DOHH2 (cell line): ENCODE measurements at regions not wholly inside any gene's neighbourhood (a gene's known extent, or its start where the extent isn't known, plus 50 kb on each side); places are given as distances from the start of the nearest gene placed in this dataset.

Experiments used
- H3F3A ChIP-seq: fragments of 200-600 bp; sonication (generic), shearing (Covaris generic); 2 replicates; pipeline ENCODE4 v1.6.0; 2016; ENCODE audit warnings: antibody characterized with exemption, mild to moderate bottlenecking; ENCODE audit not compliant: control insufficient read depth, insufficient read depth
- H3K27ac ChIP-seq: fragments of 200-600 bp; sonication (generic); 2 replicates; pipeline ENCODE4 v1.5.1; 2014; ENCODE audit warnings: low read depth, mild to moderate bottlenecking, low read length, moderate library complexity
- H3K27me3 ChIP-seq: fragments of 200-600 bp; sonication (generic); 2 replicates; pipeline ENCODE4 v1.6.1; 2014; ENCODE audit warnings: mild to moderate bottlenecking, low read length, mixed read lengths; ENCODE audit not compliant: control insufficient read depth
- H3K36me3 ChIP-seq: fragments of 200-600 bp; sonication (generic); 2 replicates; pipeline ENCODE4 v1.6.1; 2014; ENCODE audit warnings: mild to moderate bottlenecking, low read length, moderate library complexity, mixed read lengths; ENCODE audit not compliant: control insufficient read depth
- H3K4me1 ChIP-seq: fragments of 200-600 bp; sonication (generic); 2 replicates; pipeline ENCODE4 v1.6.1; 2014; ENCODE audit warnings: mild to moderate bottlenecking, low read length, mixed read lengths; ENCODE audit not compliant: control insufficient read depth
- H3K4me2 ChIP-seq: fragments of 200-600 bp; sonication (generic); 2 replicates; pipeline ENCODE4 v1.6.0; 2014; ENCODE audit warnings: mild to moderate bottlenecking, low read length, moderate library complexity
- H3K4me3 ChIP-seq: fragments of 200-600 bp; sonication (generic); 2 replicates; pipeline ENCODE4 v1.5.1; 2014; ENCODE audit warnings: mild to moderate bottlenecking, low read length, mixed read lengths
- H3K79me2 ChIP-seq: fragments of 200-600 bp; sonication (generic); 2 replicates; pipeline ENCODE4 v1.6.1; 2014; ENCODE audit warnings: mild to moderate bottlenecking, low read length, mixed read lengths; ENCODE audit not compliant: control insufficient read depth
- H3K9me2 ChIP-seq: fragments of 200-600 bp; sonication (generic); replicated peaks from 2 replicates; pipeline ENCODE4 v1.6.1; 2014; ENCODE audit warnings: mild to moderate bottlenecking, low read length, mixed read lengths; ENCODE audit not compliant: control insufficient read depth
- H3K9me3 ChIP-seq: fragments of 200-600 bp; sonication (generic); 2 replicates; pipeline ENCODE4 v1.6.1; 2014; ENCODE audit warnings: antibody characterized with exemption, low read length, mixed read lengths; ENCODE audit not compliant: control insufficient read depth, insufficient read depth
- H4K20me1 ChIP-seq: fragments of 200-600 bp; sonication (generic); 2 replicates; pipeline ENCODE4 v1.6.0; 2014; ENCODE audit warnings: low read depth, mild to moderate bottlenecking, antibody characterized with exemption, low read length, moderate library complexity; ENCODE audit not compliant: control insufficient read depth, insufficient read depth
- CTCF ChIP-seq: fragments of 200-600 bp; sonication (generic); IDR thresholded peaks from one replicate; pipeline ENCODE4 v1.5.1; 2014; ENCODE audit warnings: antibody characterized with exemption, mild to moderate bottlenecking, low read depth, low read length; ENCODE audit not compliant: poor library complexity, severe bottlenecking
- EZH2phosphoT487 ChIP-seq: fragments of 200-600 bp; sonication (generic); IDR thresholded peaks from 2 replicates; pipeline ENCODE4 v1.6.1; 2017; ENCODE audit warnings: borderline replicate concordance, mild to moderate bottlenecking, antibody characterized with exemption, low read length, moderate library complexity, mixed read lengths

DNA sequence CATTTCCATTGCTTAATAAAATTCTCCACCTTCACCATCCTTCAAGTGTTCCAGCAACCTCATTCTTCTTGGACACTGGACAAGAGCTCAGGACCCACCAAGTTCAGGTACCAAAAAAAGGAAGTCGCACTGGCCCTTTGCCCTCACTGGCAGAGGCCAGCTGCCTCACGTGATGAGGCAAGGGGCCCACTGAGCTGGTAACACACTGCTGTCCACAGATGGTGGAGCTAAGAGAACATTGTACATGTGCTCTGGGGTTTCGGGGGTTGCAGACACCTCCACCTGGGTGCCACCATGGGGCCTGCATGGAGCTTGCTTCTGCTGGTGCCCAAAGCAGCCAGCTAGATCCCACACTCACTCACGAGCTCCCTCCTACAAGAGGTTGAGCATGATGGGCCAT is 71.3 kb downstream of the SCG2 start:
- H3K9me2 ChIP-seq, result no peaks in the 10 kb centered on the region
- no peak overlapping the region for H3K27ac ChIP-seq
- H3K27me3 ChIP-seq, result no peaks in the 10 kb centered on the region
- no peak overlapping the region for H3K4me3 ChIP-seq
- H3K36me3 ChIP-seq, result no peaks in the 10 kb centered on the region
- H3K79me2 ChIP-seq, result no peaks in the 10 kb centered on the region
- no peaks in the 10 kb centered on the region for H3F3A ChIP-seq
- H3K4me2 ChIP-seq, result no peak overlapping the region
- H3K4me1 ChIP-seq, result no peaks in the 10 kb centered on the region
- no peak for TF ChIP-seq CTCF
- no peak for TF ChIP-seq EZH2phosphoT487
- no peaks in the 10 kb centered on the region for H3K9me3 ChIP-seq
- no peaks in the 10 kb centered on the region for H4K20me1 ChIP-seq

- Histone ChIP-seq H3K27ac (no peak overlapping the region), H3F3A (no peaks in the 10 kb centered on the region), H3K4me2 (no peak overlapping the region), H3K79me2 (no peaks in the 10 kb centered on the region), H3K4me1 (no peaks in the 10 kb centered on the region), H3K9me2 (no peaks in the 10 kb centered on the region), H4K20me1 (no peaks in the 10 kb centered on the region), H3K36me3 (no peaks in the 10 kb centered on the region), H3K4me3 (no peak overlapping the region), H3K27me3 (no peaks in the 10 kb centered on the region), H3K9me3 (no peaks in the 10 kb centered on the region)
- TF ChIP-seq EZH2phosphoT487 (no peak), CTCF (no peak)
Measured at GRCh38 chr2:223532161-223532560, 70.0 kb downstream of the SCG2 start.

DNA sequence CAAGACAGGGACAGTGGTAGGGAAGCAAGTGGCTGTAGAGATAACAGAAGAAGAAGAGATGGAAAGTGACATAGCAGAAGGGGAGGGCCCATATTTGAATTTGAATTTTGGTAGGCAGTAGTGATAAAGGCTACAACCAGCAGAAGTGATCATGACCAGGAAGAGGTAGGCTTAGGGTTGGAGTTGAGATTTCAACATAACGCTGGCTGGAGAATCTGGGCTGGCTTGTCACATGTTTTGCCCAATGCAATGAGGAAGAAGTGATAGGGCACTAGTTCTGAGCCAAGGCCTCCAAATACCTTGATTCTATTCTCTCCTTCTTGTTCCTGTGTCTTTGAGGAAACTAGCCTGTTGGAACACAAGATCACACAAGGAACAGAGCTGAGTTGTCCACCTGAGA is 69.4 kb downstream of the SCG2 start:
- Histone ChIP-seq H3K4me1 (no peaks in the 10 kb centered on the region), H3K4me2 (no peak overlapping the region), H3F3A (no peaks in the 10 kb centered on the region), H3K9me2 (no peaks in the 10 kb centered on the region), H3K27me3 (no peaks in the 10 kb centered on the region), H3K27ac (no peak overlapping the region), H3K36me3 (no peaks in the 10 kb centered on the region), H4K20me1 (no peaks in the 10 kb centered on the region), H3K4me3 (no peak overlapping the region), H3K9me3 (no peaks in the 10 kb centered on the region), H3K79me2 (no peaks in the 10 kb centered on the region)
- no peak for TF ChIP-seq EZH2phosphoT487
- TF ChIP-seq CTCF, result no peak

DNA sequence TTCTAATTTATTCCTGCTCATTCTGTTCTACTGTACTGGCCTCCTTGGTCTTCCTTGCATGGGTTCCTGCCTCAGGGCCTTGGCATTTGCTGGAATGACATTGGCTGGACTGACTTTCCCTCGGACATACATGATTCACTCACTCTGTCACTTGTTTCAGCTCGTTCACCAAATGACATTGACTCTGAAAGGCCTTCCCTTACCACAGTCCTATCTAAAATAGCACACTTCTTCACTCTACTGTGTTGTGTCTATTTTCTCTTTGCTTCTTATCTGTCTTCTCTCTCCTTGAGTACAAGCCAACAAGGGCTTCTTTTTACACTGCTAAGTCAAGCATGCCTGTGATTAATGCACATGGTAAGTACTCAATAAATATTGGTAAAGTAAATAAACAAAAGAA is 65.6 kb downstream of the SCG2 start:
- Histone ChIP-seq H3K36me3 (no peaks in the 10 kb centered on the region), H3K4me3 (no peak overlapping the region), H3F3A (no peaks in the 10 kb centered on the region), H3K27ac (no peak overlapping the region), H3K4me2 (no peak overlapping the region), H3K27me3 (0 out of 2 replicates have a peak, but pooled peaks cover under 1% of the 10 kb centered on the region), H3K4me1 (no peaks in the 10 kb centered on the region), H3K79me2 (no peaks in the 10 kb centered on the region), H4K20me1 (no peaks in the 10 kb centered on the region), H3K9me2 (no peaks in the 10 kb centered on the region), H3K9me3 (no peaks in the 10 kb centered on the region)
- TF ChIP-seq EZH2phosphoT487 (no peak), CTCF (no peak)
